ENCODE measurements at regions not wholly inside any gene's neighbourhood (a gene's known extent, or its start where the extent isn't known, plus 50 kb on each side); places are given as distances from the start of the nearest gene placed in this dataset.
"Not testable (repeated sequence)": the region's sequence is repeated elsewhere in the genome, so short reads cannot be mapped to it uniquely, and the experiment has no call there.

DNA sequence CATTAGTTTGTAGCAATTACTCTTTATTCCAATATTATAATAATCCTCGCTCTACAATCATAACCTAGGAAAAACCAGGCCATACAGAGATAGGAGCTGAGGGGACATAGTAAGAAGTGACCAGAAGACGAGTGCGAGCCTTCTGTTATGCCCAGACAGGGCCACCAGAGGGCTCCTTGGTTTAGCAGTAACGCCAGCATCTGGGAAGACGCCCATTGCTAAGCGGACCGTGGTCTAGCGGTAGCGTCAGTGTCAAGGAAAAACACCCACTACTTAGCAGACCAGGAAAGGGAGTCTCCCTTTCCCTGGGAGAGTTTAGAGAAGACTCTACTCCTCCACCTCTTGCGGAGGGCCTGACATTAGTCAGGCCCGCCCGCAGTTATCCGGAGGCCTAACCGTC lies 82.3 kb upstream of the IMMP2L start:
- TF ChIP-seq, protein P1, sequence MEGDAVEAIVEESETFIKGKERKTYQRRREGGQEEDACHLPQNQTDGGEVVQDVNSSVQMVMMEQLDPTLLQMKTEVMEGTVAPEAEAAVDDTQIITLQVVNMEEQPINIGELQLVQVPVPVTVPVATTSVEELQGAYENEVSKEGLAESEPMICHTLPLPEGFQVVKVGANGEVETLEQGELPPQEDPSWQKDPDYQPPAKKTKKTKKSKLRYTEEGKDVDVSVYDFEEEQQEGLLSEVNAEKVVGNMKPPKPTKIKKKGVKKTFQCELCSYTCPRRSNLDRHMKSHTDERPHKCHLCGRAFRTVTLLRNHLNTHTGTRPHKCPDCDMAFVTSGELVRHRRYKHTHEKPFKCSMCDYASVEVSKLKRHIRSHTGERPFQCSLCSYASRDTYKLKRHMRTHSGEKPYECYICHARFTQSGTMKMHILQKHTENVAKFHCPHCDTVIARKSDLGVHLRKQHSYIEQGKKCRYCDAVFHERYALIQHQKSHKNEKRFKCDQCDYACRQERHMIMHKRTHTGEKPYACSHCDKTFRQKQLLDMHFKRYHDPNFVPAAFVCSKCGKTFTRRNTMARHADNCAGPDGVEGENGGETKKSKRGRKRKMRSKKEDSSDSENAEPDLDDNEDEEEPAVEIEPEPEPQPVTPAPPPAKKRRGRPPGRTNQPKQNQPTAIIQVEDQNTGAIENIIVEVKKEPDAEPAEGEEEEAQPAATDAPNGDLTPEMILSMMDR (IDR thresholded peaks at IDR 0.05): peak in 1 of 3 experiments; percentile 33
- TF ChIP-seq POLR2A (IDR thresholded peaks at IDR 0.05): not testable (repeated sequence)

Data from testis (tissue), 2 donors.